ENCODE measurements at regions not wholly inside any gene's neighbourhood (a gene's known extent, or its start where the extent isn't known, plus 50 kb on each side); places are given as distances from the start of the nearest gene placed in this dataset.

GRCh38 chr15:62296756-62297507 lies 131.8 kb upstream of the C2CD4B start:
- TF ChIP-seq CTCF (IDR thresholded peaks at IDR 0.05): no peak
- no peak for TF ChIP-seq ZFX (IDR thresholded peaks at IDR 0.05; ENCODE audit: borderline replicate concordance)

Measured in 22Rv1 (cell line).